ENCODE measurements at regions not wholly inside any gene's neighbourhood (a gene's known extent, or its start where the extent isn't known, plus 50 kb on each side); places are given as distances from the start of the nearest gene placed in this dataset.

DNA sequence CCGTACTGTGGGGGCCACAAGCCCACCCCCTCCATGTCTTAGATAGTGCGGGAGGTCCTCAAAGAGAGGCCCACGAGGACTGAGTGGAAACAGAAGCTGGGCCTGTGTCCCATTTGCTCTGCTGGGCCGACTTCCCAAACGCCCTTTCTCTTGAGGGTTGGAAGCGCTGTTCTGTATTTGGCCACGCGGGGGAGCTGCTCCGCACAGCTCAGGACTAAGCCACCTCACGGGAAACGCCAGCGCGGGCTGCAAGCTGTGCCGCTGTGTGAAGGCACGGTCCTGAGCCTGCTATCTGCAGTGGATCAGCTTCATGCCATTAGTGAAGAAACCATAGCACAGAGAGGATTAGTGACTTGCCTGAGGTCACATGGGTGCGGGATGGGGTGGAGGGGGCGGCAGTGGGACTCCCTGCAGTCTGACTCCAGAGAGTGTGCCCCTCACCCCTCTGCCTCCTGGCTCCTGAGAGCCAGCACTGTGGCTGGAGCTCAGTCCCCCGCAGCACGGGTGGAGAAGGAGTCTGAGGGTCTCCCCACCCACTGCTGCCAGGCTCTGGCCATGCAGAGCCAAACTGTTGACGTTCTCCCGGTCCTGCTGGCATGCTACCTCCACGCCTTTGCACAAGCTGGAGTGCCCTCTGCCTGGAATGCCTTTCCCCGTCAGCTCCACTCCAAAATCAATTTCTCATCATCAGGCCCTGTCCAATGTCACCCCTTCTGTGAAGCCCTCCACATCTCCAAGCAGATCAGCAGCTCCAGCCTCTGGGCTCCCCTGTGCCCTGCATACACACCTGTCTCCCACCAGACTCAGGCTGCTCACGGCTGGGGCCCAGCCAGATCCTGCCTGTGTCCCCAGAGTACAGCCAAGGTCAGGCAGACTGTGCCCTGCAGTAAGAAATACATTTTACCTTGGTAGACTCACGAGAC lies 51.5 kb upstream of the LRRC32 start:
- peak overlapping the region; percentile 73 for H2AFZ ChIP-seq (ENCODE audit: low read length)
- H3K4me1 ChIP-seq (ENCODE audit: low read length), result no peaks in the 10 kb centered on the region
- no peaks in the 10 kb centered on the region for H4K20me1 ChIP-seq (ENCODE audit: insufficient read depth, low read length)
- DNase-seq, result peak; percentile 78
- peaks cover 12% of the 10 kb centered on the region; the same call in 1 of the 2 replicates for H3K27me3 ChIP-seq (replicated peaks; ENCODE audit: insufficient read depth, low read length)
- no peak overlapping the region for H3K4me3 ChIP-seq (ENCODE audit: low read length)
- H3K4me2 ChIP-seq (ENCODE audit: low read depth, low read length), result peak overlapping the region; percentile 43; the same call in 1 of the 2 replicates
- H3K79me2 ChIP-seq (ENCODE audit: low read length), result no peaks in the 10 kb centered on the region
- no peaks in the 10 kb centered on the region for H3K9me2 ChIP-seq (replicated peaks; ENCODE audit: insufficient read depth, low read length)
- no peak overlapping the region for H3K9ac ChIP-seq (ENCODE audit: low read length)
- TF ChIP-seq EZH2phosphoT487 (IDR thresholded peaks at IDR 0.05; ENCODE audit: low read length) (no peak), EZH2 (optimal IDR thresholded peaks at IDR 0.05; ENCODE audit: low read depth, low read length) (no peak)
- TF ChIP-seq, protein P1, sequence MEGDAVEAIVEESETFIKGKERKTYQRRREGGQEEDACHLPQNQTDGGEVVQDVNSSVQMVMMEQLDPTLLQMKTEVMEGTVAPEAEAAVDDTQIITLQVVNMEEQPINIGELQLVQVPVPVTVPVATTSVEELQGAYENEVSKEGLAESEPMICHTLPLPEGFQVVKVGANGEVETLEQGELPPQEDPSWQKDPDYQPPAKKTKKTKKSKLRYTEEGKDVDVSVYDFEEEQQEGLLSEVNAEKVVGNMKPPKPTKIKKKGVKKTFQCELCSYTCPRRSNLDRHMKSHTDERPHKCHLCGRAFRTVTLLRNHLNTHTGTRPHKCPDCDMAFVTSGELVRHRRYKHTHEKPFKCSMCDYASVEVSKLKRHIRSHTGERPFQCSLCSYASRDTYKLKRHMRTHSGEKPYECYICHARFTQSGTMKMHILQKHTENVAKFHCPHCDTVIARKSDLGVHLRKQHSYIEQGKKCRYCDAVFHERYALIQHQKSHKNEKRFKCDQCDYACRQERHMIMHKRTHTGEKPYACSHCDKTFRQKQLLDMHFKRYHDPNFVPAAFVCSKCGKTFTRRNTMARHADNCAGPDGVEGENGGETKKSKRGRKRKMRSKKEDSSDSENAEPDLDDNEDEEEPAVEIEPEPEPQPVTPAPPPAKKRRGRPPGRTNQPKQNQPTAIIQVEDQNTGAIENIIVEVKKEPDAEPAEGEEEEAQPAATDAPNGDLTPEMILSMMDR (IDR thresholded peaks at IDR 0.05; ENCODE audit: low read length), result peak; percentile 95
- H3K36me3 ChIP-seq (replicated peaks; ENCODE audit: insufficient read depth, low read length), result no peaks in the 10 kb centered on the region
- no peaks in the 10 kb centered on the region for H3K9me3 ChIP-seq (replicated peaks; ENCODE audit: insufficient read depth, low read length)
- no peaks in the 10 kb centered on the region for H3F3A ChIP-seq (ENCODE audit: insufficient read depth, low read length)
- no peak overlapping the region for H3K27ac ChIP-seq (ENCODE audit: low read length)

DNA sequence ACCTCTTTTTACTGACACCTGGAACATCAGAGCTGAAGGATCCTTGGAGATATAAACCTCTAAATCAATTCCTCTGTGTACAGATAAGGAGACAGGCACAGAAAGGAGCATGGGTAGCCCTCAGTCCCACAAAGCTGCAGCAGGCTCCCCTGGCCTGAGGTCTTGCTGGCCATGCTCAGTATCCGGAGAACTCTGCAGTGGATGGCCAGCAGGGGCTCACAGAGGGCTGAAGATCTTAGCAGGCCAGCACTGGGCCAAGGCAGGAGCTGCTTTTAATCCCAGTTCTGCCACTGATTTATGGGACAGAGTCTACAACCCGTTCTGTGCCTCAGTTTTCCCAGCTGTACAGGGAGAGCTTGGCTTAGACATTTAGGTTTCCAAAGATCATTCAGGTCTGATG lies 52.6 kb upstream of the LRRC32 start:
- TF ChIP-seq EZH2phosphoT487 (IDR thresholded peaks at IDR 0.05; ENCODE audit: low read length), result no peak
- TF ChIP-seq, protein P1 (IDR thresholded peaks at IDR 0.05; ENCODE audit: low read length), result no peak
- no peak for TF ChIP-seq EZH2 (optimal IDR thresholded peaks at IDR 0.05; ENCODE audit: low read depth, low read length)
- no peaks in the 10 kb centered on the region for H3F3A ChIP-seq (ENCODE audit: insufficient read depth, low read length)
- H3K27ac ChIP-seq (ENCODE audit: low read length), result no peak overlapping the region
- DNase-seq, result no peak
- H3K27me3 ChIP-seq (replicated peaks; ENCODE audit: insufficient read depth, low read length), result peaks cover 12% of the 10 kb centered on the region; the same call in 1 of the 2 replicates
- no peaks in the 10 kb centered on the region for H3K9me3 ChIP-seq (replicated peaks; ENCODE audit: insufficient read depth, low read length)
- no peaks in the 10 kb centered on the region for H3K4me1 ChIP-seq (ENCODE audit: low read length)
- H4K20me1 ChIP-seq (ENCODE audit: insufficient read depth, low read length), result no peaks in the 10 kb centered on the region
- no peak overlapping the region for H3K4me2 ChIP-seq (ENCODE audit: low read depth, low read length)
- no peak overlapping the region for H3K9ac ChIP-seq (ENCODE audit: low read length)
- no peaks in the 10 kb centered on the region for H3K79me2 ChIP-seq (ENCODE audit: low read length)
- no peaks in the 10 kb centered on the region for H3K36me3 ChIP-seq (replicated peaks; ENCODE audit: insufficient read depth, low read length)
- H3K4me3 ChIP-seq (ENCODE audit: low read length), result no peak overlapping the region
- H2AFZ ChIP-seq (ENCODE audit: low read length), result no peak overlapping the region
- no peaks in the 10 kb centered on the region for H3K9me2 ChIP-seq (replicated peaks; ENCODE audit: insufficient read depth, low read length)

DNA sequence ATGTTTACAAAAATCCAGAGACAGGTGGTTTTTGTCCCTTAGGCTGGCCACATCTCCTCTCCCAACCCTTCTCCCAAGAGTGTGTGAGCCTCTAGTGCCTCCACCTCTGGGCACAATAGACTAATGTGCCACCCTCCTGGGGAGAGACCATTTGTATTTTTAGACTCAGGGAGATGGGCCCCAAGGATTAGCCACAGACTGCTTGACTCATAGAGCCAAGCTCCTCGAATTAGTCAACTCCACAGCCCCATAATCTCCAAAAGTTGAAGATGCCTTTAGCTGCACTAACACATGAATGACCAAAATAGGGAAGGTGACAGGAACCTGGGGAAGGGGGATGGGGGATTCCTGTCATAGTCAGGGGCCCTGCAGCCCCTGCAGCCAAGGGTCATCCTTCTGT lies 53.0 kb upstream of the LRRC32 start:
- Histone ChIP-seq H3K9me2 (replicated peaks; ENCODE audit: insufficient read depth, low read length) (no peaks in the 10 kb centered on the region), H3K36me3 (replicated peaks; ENCODE audit: insufficient read depth, low read length) (no peaks in the 10 kb centered on the region), H3K4me2 (ENCODE audit: low read depth, low read length) (no peak overlapping the region), H4K20me1 (ENCODE audit: insufficient read depth, low read length) (no peaks in the 10 kb centered on the region), H3F3A (ENCODE audit: insufficient read depth, low read length) (no peaks in the 10 kb centered on the region), H3K79me2 (ENCODE audit: low read length) (no peaks in the 10 kb centered on the region), H3K9ac (ENCODE audit: low read length) (no peak overlapping the region), H2AFZ (ENCODE audit: low read length) (no peak overlapping the region), H3K27me3 (replicated peaks; ENCODE audit: insufficient read depth, low read length) (peaks cover 12% of the 10 kb centered on the region; the same call in 1 of the 2 replicates), H3K4me3 (ENCODE audit: low read length) (no peak overlapping the region), H3K9me3 (replicated peaks; ENCODE audit: insufficient read depth, low read length) (no peaks in the 10 kb centered on the region), H3K27ac (ENCODE audit: low read length) (no peak overlapping the region), H3K4me1 (ENCODE audit: low read length) (no peaks in the 10 kb centered on the region)
- TF ChIP-seq EZH2phosphoT487 (IDR thresholded peaks at IDR 0.05; ENCODE audit: low read length) (no peak), EZH2 (optimal IDR thresholded peaks at IDR 0.05; ENCODE audit: low read depth, low read length) (no peak)
- TF ChIP-seq, protein P1 (IDR thresholded peaks at IDR 0.05; ENCODE audit: low read length), result no peak
- no peak for DNase-seq

Measured in MM.1S (cell line).